Fibroblast of upper back skin (primary cell): ENCODE measurements at regions not wholly inside any gene's neighbourhood (a gene's known extent, or its start where the extent isn't known, plus 50 kb on each side); places are given as distances from the start of the nearest gene placed in this dataset.
"Not testable (repeated sequence)": the region's sequence is repeated elsewhere in the genome, so short reads cannot be mapped to it uniquely, and the experiment has no call there.

Source experiments
- DNase-seq: peaks from one replicate; pipeline ENCODE4 v3.0.0-alpha.2; 2013

GRCh38 chr17:13131225-13131624 lies 113.4 kb upstream of the ELAC2 start:
- no peak for DNase-seq

DNA sequence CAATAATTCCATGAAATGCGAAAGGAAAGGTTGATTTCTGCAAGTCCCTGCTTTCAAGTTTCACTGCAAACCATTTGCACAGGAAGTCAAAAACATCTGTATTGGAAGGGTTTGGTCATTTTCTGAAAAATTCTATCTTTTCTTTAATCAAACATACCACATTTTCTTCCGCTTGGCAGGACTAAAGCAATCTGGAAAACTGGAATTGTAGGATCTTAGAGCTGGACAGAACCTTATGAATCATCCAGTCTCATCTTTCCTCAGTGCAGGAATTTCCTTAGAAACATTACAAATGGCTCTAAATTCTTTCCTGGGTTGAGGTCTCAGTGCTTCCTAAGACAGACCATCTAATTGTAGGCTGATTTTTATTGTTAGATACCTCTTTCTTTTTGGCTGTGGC lies 111.5 kb upstream of the ELAC2 start:
- peak; percentile 45 for DNase-seq

DNA sequence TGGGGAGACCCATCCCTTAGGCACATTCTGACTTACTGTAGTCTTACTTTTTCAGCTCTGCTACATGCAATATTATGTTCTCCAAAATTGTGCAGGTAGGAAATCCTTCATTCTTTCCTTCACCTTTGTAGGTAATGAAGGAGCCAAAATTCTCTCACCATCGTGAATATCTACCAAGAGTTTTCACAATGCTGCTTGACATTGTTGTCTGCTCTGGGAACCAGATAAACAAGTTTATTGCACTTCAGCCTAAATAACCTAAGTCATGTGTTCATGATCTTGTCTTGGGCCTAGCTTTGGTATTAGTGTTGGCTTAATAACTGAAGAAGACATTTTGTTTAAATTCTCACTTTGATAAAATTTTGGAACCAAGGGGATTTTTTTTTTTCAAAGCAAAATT lies 110.8 kb upstream of the ELAC2 start:
- DNase-seq: no peak

DNA sequence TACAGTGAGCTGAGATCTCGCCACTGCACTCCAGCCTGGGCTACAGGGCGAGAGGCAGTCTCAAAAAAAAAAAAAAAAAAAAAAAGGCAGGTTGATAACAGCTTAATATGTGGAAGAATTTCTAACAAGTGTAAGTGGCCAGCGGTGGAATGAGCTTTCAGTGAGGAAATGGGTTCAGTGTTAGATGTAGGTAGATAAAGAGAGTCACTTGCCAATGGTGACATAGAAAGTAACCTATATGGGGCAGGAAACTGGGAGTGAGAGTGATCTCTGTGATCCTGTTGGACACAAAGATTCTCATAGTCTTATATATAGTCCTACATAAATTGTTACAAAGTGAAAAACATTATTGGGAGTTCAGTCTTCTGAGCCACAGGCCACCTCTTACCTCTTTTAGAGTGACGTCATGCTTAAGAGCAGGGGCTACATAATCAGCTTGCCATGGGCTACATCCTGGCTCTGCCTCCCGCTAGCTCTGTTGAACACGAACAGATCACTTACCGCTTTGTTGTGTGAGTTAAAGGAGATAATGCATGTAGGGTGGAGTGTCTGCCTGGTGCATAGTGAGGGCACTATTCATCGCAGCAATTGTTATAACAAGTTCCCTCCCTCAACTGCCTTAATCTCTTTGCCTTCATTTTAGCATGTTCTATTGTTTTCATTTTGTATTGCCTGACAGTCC lies 110.2 kb upstream of the ELAC2 start:
- no peak for DNase-seq

- no peak for DNase-seq
These were observed 103.0 kb upstream of the ELAC2 start for GRCh38 chr17:13120864-13121263.

GRCh38 chr17:13118311-13118710 lies 100.5 kb upstream of the ELAC2 start:
- no peak for DNase-seq

GRCh38 chr17:13117616-13118015 lies 99.8 kb upstream of the ELAC2 start:
- no peak for DNase-seq

DNA sequence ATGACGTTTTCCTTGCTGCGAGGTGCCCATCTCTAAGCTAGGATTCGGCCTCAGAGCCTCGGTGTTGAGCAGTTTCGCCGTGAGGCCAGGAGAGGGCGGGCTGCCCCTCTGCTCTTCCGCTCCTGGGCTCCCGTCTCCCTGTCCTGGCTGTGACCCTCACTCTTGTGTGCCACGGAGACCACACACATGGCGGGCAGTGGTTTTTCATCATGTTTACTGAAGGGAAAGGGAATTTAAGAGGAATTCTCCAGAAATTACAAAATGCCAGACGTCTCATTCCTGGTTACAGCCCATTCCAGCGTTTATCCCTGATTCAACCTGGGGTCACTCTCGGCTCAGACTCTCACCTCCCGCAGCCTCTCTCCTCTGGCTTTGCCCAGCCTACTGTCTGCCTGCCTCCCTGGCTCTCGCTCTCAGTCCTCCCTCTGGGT lies 96.8 kb upstream of the ELAC2 start:
- peak; percentile 98 for DNase-seq

GRCh38 chr17:13113821-13114525 lies 96.1 kb upstream of the ELAC2 start:
- no peak for DNase-seq

GRCh38 chr17:13107676-13108235 lies 89.9 kb upstream of the ELAC2 start:
- peak; percentile 57 for DNase-seq

GRCh38 chr17:13106171-13106570 lies 88.3 kb upstream of the ELAC2 start:
- DNase-seq: no peak

DNA sequence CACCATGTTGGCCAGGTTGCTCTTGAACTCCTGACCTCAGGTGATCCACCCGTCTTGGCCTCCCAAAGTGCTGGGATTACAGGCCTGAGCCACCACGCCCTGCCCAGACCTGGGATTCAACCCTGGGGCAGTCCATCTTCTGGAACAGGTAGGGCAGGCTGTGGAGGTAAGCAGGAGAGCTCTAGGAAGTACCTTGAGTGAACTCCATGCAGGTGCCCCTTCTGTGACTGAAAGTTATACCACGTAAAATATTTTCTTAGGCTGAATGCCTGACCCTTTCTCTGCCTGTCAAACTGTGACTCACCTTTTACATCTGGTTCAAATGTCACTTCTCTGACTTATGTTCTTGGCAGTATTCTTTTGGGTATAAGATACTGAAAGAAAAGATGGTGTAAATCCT lies 86.7 kb upstream of the ELAC2 start:
- DNase-seq: no peak

- no peak for DNase-seq
These were observed 84.7 kb upstream of the ELAC2 start for GRCh38 chr17:13102477-13102876.

DNA sequence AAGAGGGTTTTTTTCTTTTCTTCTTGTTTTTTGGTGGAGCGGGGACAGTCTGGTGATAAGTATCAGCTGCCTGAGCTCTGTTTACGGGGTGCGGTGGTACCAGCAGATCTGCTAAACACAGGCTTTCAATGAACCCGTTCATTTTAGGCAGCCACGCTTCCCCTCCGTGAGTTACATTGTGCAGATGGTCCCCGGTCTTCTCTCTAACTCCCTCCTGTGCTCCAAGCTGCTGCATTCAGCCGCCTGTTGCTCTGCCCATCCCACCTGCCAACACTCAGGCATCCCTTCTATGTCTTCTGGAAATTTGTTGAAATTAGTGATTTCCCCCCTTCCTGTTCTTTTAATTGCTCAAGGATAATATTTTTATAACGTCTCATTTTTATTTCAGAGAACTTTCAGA lies 82.1 kb upstream of the ELAC2 start:
- DNase-seq: no peak

- no peak for DNase-seq
These were observed 81.4 kb upstream of the ELAC2 start for GRCh38 chr17:13099089-13099735.

DNA sequence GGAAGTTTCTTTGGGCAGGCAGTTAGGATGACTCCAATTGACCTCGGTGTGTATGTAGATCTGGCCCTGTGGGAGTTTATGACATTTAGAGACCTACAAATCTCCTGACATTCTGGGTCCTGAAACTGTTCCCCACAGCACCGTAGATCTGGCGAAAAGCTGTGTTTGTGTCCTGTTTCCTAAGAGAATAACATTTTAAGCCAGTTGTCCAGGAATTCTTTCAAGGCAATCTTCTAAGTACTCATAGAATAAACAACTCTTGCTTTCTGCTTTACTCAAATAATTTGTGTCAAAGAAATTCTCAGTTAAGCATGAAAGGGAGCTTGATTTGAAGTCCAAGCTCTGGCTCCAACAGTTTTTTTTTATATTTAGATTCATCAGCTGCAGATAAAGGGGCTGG lies 78.5 kb upstream of the ELAC2 start:
- DNase-seq: no peak

- DNase-seq: not testable (repeated sequence)
These were observed 74.2 kb upstream of the ELAC2 start for GRCh38 chr17:13092010-13092409.

DNA sequence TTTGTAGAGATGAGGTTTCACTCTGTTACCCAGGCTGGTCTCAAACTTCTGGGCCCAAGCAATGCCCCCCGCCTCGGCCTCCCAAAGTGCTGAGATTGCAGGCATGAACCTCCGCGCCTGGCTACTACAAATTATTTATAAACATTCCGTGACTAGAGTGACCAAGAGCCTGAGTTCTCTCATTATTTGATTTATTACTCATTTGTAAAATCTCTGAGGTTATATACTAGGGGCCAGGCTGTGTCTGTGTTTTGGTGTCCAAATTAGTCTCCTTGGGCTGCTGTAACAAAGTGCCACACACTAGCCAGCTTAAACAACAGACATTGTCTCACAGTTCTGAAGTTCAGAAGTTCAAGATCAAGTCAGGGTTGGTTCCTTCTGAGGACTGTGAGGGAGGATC lies 70.8 kb upstream of the ELAC2 start:
- no peak for DNase-seq

DNA sequence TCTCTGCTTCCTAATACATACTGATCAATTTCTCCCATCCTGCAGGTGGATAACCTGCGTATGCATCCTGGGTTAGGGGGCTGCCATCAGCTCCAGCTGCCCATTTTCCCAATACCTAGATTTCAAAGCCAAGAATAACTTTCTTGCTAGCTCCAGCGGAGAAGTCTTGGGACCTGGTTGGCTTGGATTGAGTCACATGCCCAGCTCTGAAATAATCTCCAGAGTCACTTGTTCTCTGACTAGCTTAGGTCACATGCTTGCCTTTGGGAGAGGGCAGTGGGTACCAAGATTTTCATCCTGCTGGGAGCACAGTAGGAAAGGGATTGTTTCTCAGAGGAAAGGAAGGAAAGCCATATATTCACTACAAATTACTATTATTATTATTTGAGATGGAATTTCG lies 70.0 kb upstream of the ELAC2 start:
- DNase-seq: no peak

GRCh38 chr17:13086142-13086769 lies 68.4 kb upstream of the ELAC2 start:
- peak; percentile 97 for DNase-seq

GRCh38 chr17:13085578-13085977 lies 67.8 kb upstream of the ELAC2 start:
- DNase-seq: no peak

DNA sequence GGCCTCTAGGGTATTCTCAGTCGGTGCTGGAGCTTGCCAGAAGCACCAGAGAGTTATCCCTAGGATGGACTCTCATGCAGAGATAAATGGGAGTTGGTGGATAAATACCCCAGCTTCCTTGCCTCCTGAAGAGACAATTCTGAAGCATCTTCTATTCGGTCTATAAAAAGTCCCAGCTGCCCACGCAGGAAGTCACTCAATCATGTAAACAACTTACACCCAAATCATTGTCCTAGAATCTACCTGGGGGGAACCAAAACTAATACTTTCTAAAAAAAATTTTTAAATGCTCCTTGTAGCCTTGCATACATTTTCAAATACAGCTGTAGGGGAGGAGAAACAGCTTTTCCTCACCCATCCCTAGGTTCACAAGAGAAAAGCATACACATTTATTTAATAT lies 66.6 kb upstream of the ELAC2 start:
- no peak for DNase-seq

- peak; percentile 83 for DNase-seq
These were observed 61.0 kb upstream of the ELAC2 start for GRCh38 chr17:13078591-13079385.
